H1 (cell line): ENCODE measurements at regions not wholly inside any gene's neighbourhood (a gene's known extent, or its start where the extent isn't known, plus 50 kb on each side); places are given as distances from the start of the nearest gene placed in this dataset.

Experiments
- CTCF ChIA-PET: fragments of 300-600 bp; sonication (Branson Sonifier 250); formaldehyde crosslinking; loops from one replicate; lab custom pipeline; 2021; ENCODE audit not compliant: partially characterized antibody; lab: Charles Lee
- POLR2A ChIA-PET: fragments of 300-600 bp; sonication (Branson Sonifier 250); formaldehyde crosslinking; loops from one replicate; lab custom pipeline; 2021; ENCODE audit warnings: inconsistent platforms; ENCODE audit not compliant: partially characterized antibody; lab: Charles Lee
- DNase-seq, 2 experiments: peaks; one replicate each; pipeline versions ENCODE4 v3.0.0 to v3.0.0-alpha.2; 2010 to 2022; ENCODE audit warnings: low spot score in 2 of 2, low read depth in 1 of 2, mixed read lengths in 1 of 2
- FAIRE-seq: peaks from 2 replicates; lab custom pipeline; 2011; peaks lifted over from hg19 to GRCh38; lab: Jason Lieb, UNC
- H2AFZ ChIP-seq: 2 replicates; pipeline ENCODE4 v1.8.1; 2012; ENCODE audit warnings: low read length, inconsistent platforms
- H2AK5ac ChIP-seq: 2 replicates; pipeline ENCODE4 v1.6.1; 2013; ENCODE audit warnings: low read depth, low read length
- H2BK120ac ChIP-seq: replicated peaks from 2 replicates; pipeline ENCODE3; 2013; ENCODE audit warnings: low read depth, low read length, inconsistent platforms
- H2BK12ac ChIP-seq: 2 replicates; pipeline ENCODE4 v1.6.1; 2013; ENCODE audit warnings: low read depth, low read length
- H2BK15ac ChIP-seq: 2 replicates; pipeline ENCODE4 v1.6.1; 2013; ENCODE audit warnings: low read length
- H2BK20ac ChIP-seq: 2 replicates; pipeline ENCODE4 v1.6.1; 2013; ENCODE audit warnings: low read length
- H2BK5ac ChIP-seq: 2 replicates; pipeline ENCODE4 v1.6.1; 2013; ENCODE audit warnings: low read depth, low read length
- H3K14ac ChIP-seq: 2 replicates; pipeline ENCODE4 v1.6.1; 2013; ENCODE audit warnings: inconsistent platforms; ENCODE audit not compliant: insufficient read length
- H3K18ac ChIP-seq: 2 replicates; pipeline ENCODE4 v1.6.1; 2013; ENCODE audit warnings: low read length; ENCODE audit errors: extremely low read depth
- H3K23ac ChIP-seq: 2 replicates; pipeline ENCODE4 v1.6.1; 2013; ENCODE audit warnings: inconsistent platforms; ENCODE audit not compliant: insufficient read length
- H3K23me2 ChIP-seq: 2 replicates; pipeline ENCODE4 v1.6.1; 2013; ENCODE audit warnings: low read depth, low read length
- H3K27ac ChIP-seq: 2 replicates; pipeline ENCODE4 v1.6.1; 2011; ENCODE audit warnings: low read depth, low read length, inconsistent platforms
- H3K27me3 ChIP-seq, 4 experiments: replicated peaks in 1 of 4; 1 replicate in 1 of 4; 2 replicates in 3 of 4; pipeline versions ENCODE4 v1.6.1 to v1.8.1; 2011 to 2013; ENCODE audit warnings: low read length in 3 of 4, mild to moderate bottlenecking in 3 of 4, inconsistent platforms in 2 of 4, mixed read lengths in 2 of 4, moderate library complexity in 1 of 4; ENCODE audit not compliant: control insufficient read depth in 3 of 4, insufficient read depth in 3 of 4; ENCODE audit errors: extremely low read depth in 1 of 4
- H3K36me3 ChIP-seq, 4 experiments: 2 replicates each; pipeline versions ENCODE4 v1.6.1 to v1.8.1; 2011 to 2013; ENCODE audit warnings: mild to moderate bottlenecking in 4 of 4, low read length in 3 of 4, moderate library complexity in 2 of 4, control low read depth in 1 of 4, inconsistent platforms in 1 of 4; ENCODE audit not compliant: insufficient read depth in 4 of 4, control insufficient read depth in 2 of 4
- H3K4ac ChIP-seq: replicated peaks from 2 replicates; pipeline ENCODE3; 2013; ENCODE audit warnings: low read length, low read depth, mixed read lengths, inconsistent platforms; ENCODE audit not compliant: insufficient read length
- H3K4me1 ChIP-seq, 4 experiments: replicated peaks in 1 of 4; 1 replicate in 1 of 4; 2 replicates in 3 of 4; pipeline versions ENCODE4 v1.6.1 to v1.8.1; 2011 to 2013; ENCODE audit warnings: low read length in 3 of 4, inconsistent platforms in 2 of 4, mixed read lengths in 1 of 4; ENCODE audit not compliant: insufficient read depth in 4 of 4, control insufficient read depth in 3 of 4
- H3K4me2 ChIP-seq, 2 experiments: 2 replicates each; pipeline versions ENCODE4 v1.6.1 to v1.8.1; 2011 to 2013; ENCODE audit warnings: low read depth in 2 of 2, low read length in 2 of 2, control low read depth in 1 of 2, inconsistent platforms in 1 of 2, mild to moderate bottlenecking in 1 of 2; ENCODE audit not compliant: insufficient read depth in 1 of 2
- H3K4me3 ChIP-seq, 4 experiments: fragments of 200-600, 300-600 bp in 1 of 4; sonication (generic), shearing (Covaris generic), sonication (Bioruptor Twin) in 1 of 4; 2 replicates each; pipeline versions ENCODE4 v1.5.1 to v1.8.1; 2011 to 2016; ENCODE audit warnings: low read length in 4 of 4, low read depth in 3 of 4, control low read depth in 2 of 4, inconsistent platforms in 2 of 4, mild to moderate bottlenecking in 2 of 4, mixed read lengths in 1 of 4, moderate library complexity in 1 of 4; ENCODE audit not compliant: insufficient read depth in 2 of 4; ENCODE audit errors: extremely low read depth in 1 of 4
- H3K56ac ChIP-seq: replicated peaks from 2 replicates; pipeline ENCODE3; 2013; ENCODE audit warnings: low read depth, mild to moderate bottlenecking, mixed read lengths, low read length, inconsistent platforms; ENCODE audit not compliant: insufficient read length
- H3K79me1 ChIP-seq: 2 replicates; pipeline ENCODE4 v1.6.1; 2013; ENCODE audit warnings: low read depth, low read length, control low read depth
- H3K79me2 ChIP-seq, 2 experiments: 2 replicates each; pipeline versions ENCODE4 v1.6.1 to v1.8.1; 2012 to 2013; ENCODE audit warnings: low read length in 2 of 2, mild to moderate bottlenecking in 2 of 2, inconsistent platforms in 1 of 2; ENCODE audit not compliant: insufficient read depth in 2 of 2, control insufficient read depth in 1 of 2
- H3K9ac ChIP-seq, 4 experiments: replicated peaks in 1 of 4; 1 replicate in 1 of 4; 2 replicates in 3 of 4; pipeline versions ENCODE4 v1.6.1 to v1.8.1; 2011 to 2013; ENCODE audit warnings: low read depth in 3 of 4, low read length in 3 of 4, control low read depth in 2 of 4, mild to moderate bottlenecking in 2 of 4, moderate library complexity in 2 of 4, inconsistent platforms in 1 of 4; ENCODE audit errors: extremely low read depth in 1 of 4
- H3K9me3 ChIP-seq, 2 experiments: 2 replicates each; pipeline versions ENCODE4 v1.6.1 to v1.8.1; 2012 to 2013; ENCODE audit warnings: mild to moderate bottlenecking in 2 of 2, moderate library complexity in 2 of 2, control low read depth in 1 of 2, inconsistent platforms in 1 of 2, low read depth in 1 of 2, low read length in 1 of 2, mixed read lengths in 1 of 2; ENCODE audit not compliant: insufficient read depth in 2 of 2
- H4K20me1 ChIP-seq, 2 experiments: replicated peaks in 1 of 2; 2 replicates each; pipeline versions ENCODE3 to v1.8.1; 2011 to 2013; ENCODE audit warnings: inconsistent platforms in 2 of 2, low read length in 2 of 2, mild to moderate bottlenecking in 1 of 2; ENCODE audit not compliant: insufficient read depth in 2 of 2, control insufficient read depth in 1 of 2
- H4K5ac ChIP-seq: 2 replicates; pipeline ENCODE4 v1.6.1; 2013; ENCODE audit warnings: low read length, low read depth, mixed read lengths, inconsistent platforms; ENCODE audit not compliant: insufficient read length
- H4K8ac ChIP-seq: 2 replicates; pipeline ENCODE4 v1.8.0; 2013; ENCODE audit warnings: mild to moderate bottlenecking, moderate library complexity, low read length, inconsistent platforms; ENCODE audit not compliant: insufficient read depth; ENCODE audit errors: extremely low read depth
- H4K91ac ChIP-seq: replicated peaks from 2 replicates; pipeline ENCODE3; 2013; ENCODE audit warnings: low read length, mixed read lengths, inconsistent platforms; ENCODE audit not compliant: insufficient read length
- BCL11A ChIP-seq, 2 experiments: IDR thresholded peaks; one replicate each; pipeline ENCODE4 v1.6.1; 2011; ENCODE audit warnings: low read depth in 2 of 2, low read length in 2 of 2, mild to moderate bottlenecking in 2 of 2
- BRCA1 ChIP-seq: IDR thresholded peaks from 2 replicates; pipeline ENCODE4 v1.6.1; 2012; ENCODE audit warnings: low read depth, low read length, improper control_type of control experiment
- CHD1 ChIP-seq: IDR thresholded peaks from 2 replicates; pipeline ENCODE4 v1.6.1; 2012; ENCODE audit warnings: low read depth, low read length, improper control_type of control experiment
- JUN ChIP-seq: IDR thresholded peaks from 2 replicates; pipeline ENCODE4 v1.6.1; 2011; ENCODE audit warnings: low read depth, mild to moderate bottlenecking, improper control_type of control experiment, low read length
- MAFK ChIP-seq: IDR thresholded peaks from 2 replicates; pipeline ENCODE4 v1.6.1; 2012; ENCODE audit warnings: low read depth, mild to moderate bottlenecking, improper control_type of control experiment, low read length
- WGBS, 2 experiments: shearing (Covaris generic) in 1 of 2; methylation state at CpG; one replicate each; pipeline versions ENCODE4 v1.1.6 to v1.1.7; 2013 to 2015; ENCODE audit warnings: low lambda C conversion rate in 2 of 2, mixed read lengths in 2 of 2, inconsistent platforms in 1 of 2, low coverage in 1 of 2, missing lambda C conversion rate in 1 of 2; ENCODE audit not compliant: insufficient replicate concordance in 2 of 2, insufficient coverage in 1 of 2, insufficient read length in 1 of 2; ENCODE audit errors: extremely low coverage in 1 of 2, missing lambda C conversion rate in 1 of 2; 5-methylcytosine and 5-hydroxymethylcytosine counted together

DNA sequence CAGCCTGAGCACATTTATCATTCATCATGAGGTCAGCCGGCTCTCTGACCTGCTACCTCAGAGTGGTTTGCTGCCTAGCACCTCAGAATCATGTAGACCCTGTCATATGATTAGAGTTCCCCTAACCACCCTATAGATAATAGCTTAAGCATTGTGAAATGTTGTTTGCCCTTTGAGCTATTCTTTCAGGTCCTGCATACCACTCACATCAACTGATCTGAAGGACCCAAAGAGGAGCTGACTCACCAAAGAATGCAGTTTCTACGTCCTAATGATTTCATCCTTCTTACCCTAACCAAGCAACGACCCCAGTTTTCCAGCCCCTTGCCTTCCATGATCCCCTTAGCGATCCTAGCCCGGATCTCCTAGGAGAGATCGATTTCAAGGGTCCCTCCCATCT, 527.9 kb downstream of the SOX5 start:
- no peak for FAIRE-seq
- H4K91ac ChIP-seq = no peak overlapping the region
- 71% methylated on average over 6 of the region's 6 CpGs; no CpG with 5 or more reads in 1 of the 2 experiments for WGBS, 2 experiments

More for the DNA sequence above, 527.9 kb downstream of the SOX5 start:
- CTCF ChIA-PET = no interaction called here
- Histone ChIP-seq H3K4me3 (no peak overlapping the region), H3K9ac (no peak overlapping the region), H2BK15ac (no peak overlapping the region), H3K23me2 (no peaks in the 10 kb centered on the region), H3K18ac (no peak overlapping the region), H3K56ac (no peak overlapping the region), H4K5ac (no peak overlapping the region), H3K9me3 (no peaks in the 10 kb centered on the region), H2BK120ac (no peak overlapping the region), H2AFZ (0 out of 2 replicates have a peak overlapping the region, but pooled peaks have one; percentile 17), H4K20me1 (no peaks in the 10 kb centered on the region), H3K4me1 (no peaks in the 10 kb centered on the region), H3K14ac (no peak overlapping the region), H3K36me3 (no peaks in the 10 kb centered on the region), H3K23ac (no peak overlapping the region), H2BK20ac (no peak overlapping the region), H4K8ac (no peak overlapping the region), H2BK5ac (no peak overlapping the region), H3K79me1 (no peaks in the 10 kb centered on the region), H3K4me2 (no peak overlapping the region), H3K27me3 (no peaks in the 10 kb centered on the region), H3K4ac (no peak overlapping the region), H3K79me2 (no peaks in the 10 kb centered on the region), H3K27ac (no peak overlapping the region), H2AK5ac (no peak overlapping the region), H2BK12ac (no peak overlapping the region)
- no peak for DNase-seq
- POLR2A ChIA-PET = no interaction called here
- TF ChIP-seq JUN (no peak), MAFK (no peak), CHD1 (no peak), BRCA1 (no peak), BCL11A (IDR thresholded peaks at IDR 0.05; ENCODE audit: low read depth in 2 of 2, low read length in 2 of 2) (no peak)
